Stimulated activated CD4-positive, alpha-beta T cell treated with anti-CD3 and anti-CD28 coated beads, Interleukin-2, amount 100 ng/mL, for 4 hours (primary cell): ENCODE measurements at regions not wholly inside any gene's neighbourhood (a gene's known extent, or its start where the extent isn't known, plus 50 kb on each side); places are given as distances from the start of the nearest gene placed in this dataset.
"Not testable (repeated sequence)": the region's sequence is repeated elsewhere in the genome, so short reads cannot be mapped to it uniquely, and the experiment has no call there.

Experiments
- DNase-seq: peaks from one replicate; pipeline ENCODE4 v3.0.0-alpha.2; 2020; ENCODE audit warnings: low read depth

GRCh38 chr1:145482214-145482860 is 56.9 kb upstream of the NBPF20 start:
- DNase-seq = not testable (repeated sequence)

GRCh38 chr1:145475962-145476361 is 50.6 kb upstream of the NBPF20 start:
- peak; percentile 11 for DNase-seq

- not testable (repeated sequence) for DNase-seq
Measured at GRCh38 chr1:145475369-145475915, 50.0 kb upstream of the NBPF20 start.
